DND-41 (cell line): ENCODE measurements at regions not wholly inside any gene's neighbourhood (a gene's known extent, or its start where the extent isn't known, plus 50 kb on each side); places are given as distances from the start of the nearest gene placed in this dataset.
"Not testable (repeated sequence)": the region's sequence is repeated elsewhere in the genome, so short reads cannot be mapped to it uniquely, and the experiment has no call there.

ENCODE experiments used
- CTCF ChIP-seq: IDR thresholded peaks from 2 replicates; pipeline ENCODE4 v1.5.1; 2012; ENCODE audit warnings: borderline replicate concordance, low read length, moderate library complexity, mild to moderate bottlenecking; ENCODE audit not compliant: poor library complexity, severe bottlenecking; ENCODE audit errors: extremely low read depth
- EZH2 ChIP-seq: IDR thresholded peaks from 3 replicates; pipeline ENCODE4 v1.6.1; 2012; ENCODE audit warnings: borderline replicate concordance, low read depth, mild to moderate bottlenecking, moderate library complexity, low read length, inconsistent platforms; ENCODE audit not compliant: severe bottlenecking

- TF ChIP-seq CTCF, EZH2: not testable (repeated sequence)
Observed at GRCh38 chr1:850318-850717, 73.4 kb upstream of the SAMD11 start.
